Caki2 (cell line): ENCODE measurements at regions not wholly inside any gene's neighbourhood (a gene's known extent, or its start where the extent isn't known, plus 50 kb on each side); places are given as distances from the start of the nearest gene placed in this dataset.
"Not testable (repeated sequence)": the region's sequence is repeated elsewhere in the genome, so short reads cannot be mapped to it uniquely, and the experiment has no call there.

Experiments used
- DNase-seq: peaks from one replicate; pipeline ENCODE4 v3.0.0-alpha.2; 2015; ENCODE audit warnings: low read depth
- in situ Hi-C: cut with HindIII; loops from 2 replicates; pipeline ENCODE4 v1.10.0; 2016; ENCODE audit warnings: low sequenced_read_pairs, low pct_unique_long_range_greater_than_20kb, mixed read lengths

GRCh38 chr10:22780474-22780885 lies 66.1 kb upstream of the PIP4K2A start:
- in situ Hi-C loops: no loop called here
- no peak for DNase-seq

- DNase-seq: peak; percentile 82
- in situ Hi-C loops: no loop called here
Observed at GRCh38 chr10:22779331-22780019, 65.1 kb upstream of the PIP4K2A start.

DNA sequence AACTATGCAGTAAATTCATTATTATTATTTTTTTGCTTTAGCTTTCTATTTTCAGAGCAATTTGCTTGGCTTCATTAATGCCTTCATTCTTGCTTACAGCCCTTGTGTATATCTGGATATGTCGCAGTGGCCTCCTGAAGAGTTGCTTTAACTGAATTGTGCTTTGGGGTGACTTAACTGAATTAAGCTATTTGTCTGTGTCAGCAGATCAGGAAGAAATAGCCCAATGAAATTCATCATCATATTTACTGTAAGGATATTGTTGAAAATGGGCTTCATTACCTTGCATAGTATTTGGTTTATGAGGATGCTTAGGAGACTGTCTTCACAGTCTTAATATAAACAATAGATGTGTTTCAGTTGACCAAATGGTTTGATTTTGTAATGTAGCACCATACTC lies 59.7 kb upstream of the PIP4K2A start:
- DNase-seq: no peak
- in situ Hi-C loops: no loop called here

DNA sequence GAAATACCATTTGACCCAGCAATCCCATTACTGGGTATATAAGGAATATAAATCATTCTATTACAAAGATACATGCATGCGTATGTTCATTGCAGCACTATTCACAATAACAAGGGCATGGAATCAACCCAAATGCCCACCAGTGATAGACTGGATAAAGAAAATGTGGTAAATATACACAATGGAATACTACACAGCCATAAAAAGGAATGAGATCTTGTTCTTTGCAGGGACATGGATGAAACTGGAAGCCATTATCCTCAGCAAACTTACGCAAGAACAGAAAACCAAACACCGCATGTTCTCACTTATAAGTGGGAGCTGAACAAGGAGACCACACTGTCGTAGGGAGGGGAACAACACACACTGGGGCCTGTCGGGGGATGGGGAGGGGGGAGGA lies 57.3 kb upstream of the PIP4K2A start:
- in situ Hi-C loops, DNase-seq: not testable (repeated sequence)

DNA sequence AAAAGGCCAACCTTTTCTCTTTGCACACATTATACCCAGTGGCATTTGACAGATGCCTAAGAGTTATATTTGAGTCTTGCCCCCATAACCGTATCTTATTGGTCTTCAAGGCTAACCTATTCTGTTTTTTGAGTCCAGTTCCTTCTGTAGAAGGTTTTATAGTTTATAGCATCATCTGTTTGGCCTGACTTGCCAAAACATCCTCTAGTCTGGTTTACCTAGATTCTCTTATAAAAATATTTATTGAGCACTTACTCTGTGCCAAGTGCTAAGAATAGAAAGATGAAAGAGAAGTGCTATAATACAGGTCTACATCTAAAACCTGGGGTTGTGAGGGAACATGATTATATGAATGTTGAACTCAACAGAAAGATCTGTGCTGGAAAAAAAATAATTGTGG lies 55.9 kb upstream of the PIP4K2A start:
- in situ Hi-C loops: no loop called here

DNA sequence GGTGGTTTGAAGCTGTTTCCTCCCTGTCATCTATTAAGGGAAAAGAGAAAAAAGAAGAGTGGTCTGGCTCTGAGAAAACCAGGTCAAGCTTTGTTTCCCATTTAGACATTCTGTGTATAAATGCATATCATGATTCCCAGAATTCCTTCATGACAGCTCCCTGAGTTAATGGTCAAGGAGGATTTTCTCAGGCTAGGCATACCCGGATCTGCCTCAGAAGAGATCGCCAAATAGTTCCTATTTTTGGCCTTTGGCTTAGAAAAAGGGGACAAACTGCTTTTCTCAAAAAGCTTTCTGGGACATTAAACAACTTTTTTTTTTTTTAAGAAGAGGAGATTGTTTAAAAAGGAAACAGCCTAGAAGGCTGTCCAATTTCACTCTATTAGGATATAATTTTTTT lies 53.5 kb upstream of the PIP4K2A start:
- no peak for DNase-seq
- in situ Hi-C loops: no loop called here

More for the DNA sequence above, 55.9 kb upstream of the PIP4K2A start:
- no peak for DNase-seq

GRCh38 chr10:22766693-22767092 lies 52.3 kb upstream of the PIP4K2A start:
- in situ Hi-C loops: no loop called here
- DNase-seq: no peak

DNA sequence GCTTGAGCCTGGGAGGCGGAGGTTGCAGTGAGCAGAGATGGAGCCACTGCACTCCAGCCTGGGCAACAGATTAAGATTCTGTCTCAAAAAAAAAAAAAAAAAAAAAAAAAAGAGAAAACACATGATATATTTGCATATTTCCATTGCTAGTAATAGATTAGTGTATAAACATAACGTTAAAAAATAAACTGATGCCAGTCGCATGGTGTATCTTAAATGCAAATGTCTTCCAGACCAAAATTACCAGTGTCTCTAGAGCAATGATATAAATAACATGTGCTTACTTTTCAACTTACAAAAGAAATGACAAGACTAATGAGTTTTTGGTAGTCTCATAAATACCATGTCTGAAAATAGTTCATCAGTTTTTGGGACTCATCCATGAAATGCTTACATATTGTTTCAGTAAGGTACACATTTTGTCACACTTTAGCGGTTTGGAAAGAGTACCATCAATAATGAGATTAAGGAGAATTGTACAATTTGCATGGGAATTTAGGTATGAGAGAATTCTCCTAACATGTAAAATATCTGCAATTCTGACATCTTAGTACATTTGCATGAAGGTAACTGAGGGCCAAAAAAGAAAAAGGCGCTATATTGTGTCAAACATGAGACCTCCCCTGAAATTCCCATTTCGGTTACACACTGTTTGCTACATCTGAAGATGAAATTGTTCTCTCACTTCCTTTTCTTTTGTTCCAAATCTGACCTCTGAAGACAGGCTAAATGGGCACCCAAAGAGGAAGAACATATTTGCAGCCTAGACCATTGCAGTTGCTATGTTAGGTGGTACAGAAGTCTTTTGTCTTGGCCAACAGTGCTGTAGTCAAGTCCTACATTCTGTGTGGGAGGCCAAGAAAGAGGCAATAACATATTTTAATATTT lies 51.5 kb upstream of the PIP4K2A start:
- no peak for DNase-seq
- in situ Hi-C loops: no loop called here

- no peak for DNase-seq
- in situ Hi-C loops: no loop called here
Observed at GRCh38 chr10:22764639-22765038, 50.3 kb upstream of the PIP4K2A start.
